Peyer's patch (tissue), 4 donors: ENCODE measurements at regions not wholly inside any gene's neighbourhood (a gene's known extent, or its start where the extent isn't known, plus 50 kb on each side); places are given as distances from the start of the nearest gene placed in this dataset.

Experiments used
- POLR2A ChIP-seq, 2 donors: fragments of 450-650 bp; IDR thresholded peaks; one replicate each; pipeline ENCODE4 v1.5.1; 2017; ENCODE audit warnings: antibody characterized with exemption in 2 of 2, mild to moderate bottlenecking in 2 of 2, moderate library complexity in 2 of 2
- TF ChIP-seq, protein P1 (sequence below), 6 experiments: fragments of 450-650 bp in 4 of 6; fragments of 200-600 bp in 2 of 6; sonication (generic) in 1 of 6; IDR thresholded peaks; one replicate each; pipeline ENCODE4 v1.5.1; 2017 to 2019; ENCODE audit warnings: antibody characterized with exemption in 6 of 6, mild to moderate bottlenecking in 3 of 6, moderate library complexity in 1 of 6

DNA sequence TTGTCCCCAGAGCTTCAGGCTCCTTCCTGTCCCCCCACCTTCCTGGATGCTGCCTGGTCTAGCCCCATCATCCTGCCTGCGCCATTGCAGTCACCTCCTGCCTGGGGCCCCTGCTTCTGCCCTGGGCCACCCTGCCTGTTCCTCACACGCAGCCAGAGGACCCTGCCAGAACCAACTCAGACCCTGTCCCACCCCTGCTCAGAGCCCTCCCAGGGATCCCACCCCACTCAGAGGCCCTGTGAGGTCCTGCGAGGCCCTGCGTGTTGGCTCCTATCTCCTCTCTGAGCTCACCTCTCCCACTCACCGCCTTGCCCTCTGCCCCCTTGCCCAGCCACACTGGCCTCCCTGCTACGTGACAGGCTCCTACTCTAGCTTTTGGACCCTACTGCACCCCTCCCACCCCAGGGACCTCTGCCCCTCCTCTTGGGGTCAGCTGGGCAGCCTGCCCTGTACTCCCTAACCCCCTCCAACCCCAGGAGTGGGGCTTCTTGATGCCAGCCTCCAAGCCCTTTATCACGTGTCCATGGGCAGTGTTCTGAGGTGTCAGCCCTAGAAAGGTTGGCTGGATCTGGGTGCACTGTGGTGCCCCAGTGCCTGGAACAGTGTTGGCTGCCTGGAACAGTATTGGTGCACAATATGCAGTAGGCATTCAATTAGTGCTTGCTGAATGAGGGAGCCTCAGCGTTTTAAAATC is 68.3 kb downstream of the CEBPB start:
- TF ChIP-seq, protein P1, sequence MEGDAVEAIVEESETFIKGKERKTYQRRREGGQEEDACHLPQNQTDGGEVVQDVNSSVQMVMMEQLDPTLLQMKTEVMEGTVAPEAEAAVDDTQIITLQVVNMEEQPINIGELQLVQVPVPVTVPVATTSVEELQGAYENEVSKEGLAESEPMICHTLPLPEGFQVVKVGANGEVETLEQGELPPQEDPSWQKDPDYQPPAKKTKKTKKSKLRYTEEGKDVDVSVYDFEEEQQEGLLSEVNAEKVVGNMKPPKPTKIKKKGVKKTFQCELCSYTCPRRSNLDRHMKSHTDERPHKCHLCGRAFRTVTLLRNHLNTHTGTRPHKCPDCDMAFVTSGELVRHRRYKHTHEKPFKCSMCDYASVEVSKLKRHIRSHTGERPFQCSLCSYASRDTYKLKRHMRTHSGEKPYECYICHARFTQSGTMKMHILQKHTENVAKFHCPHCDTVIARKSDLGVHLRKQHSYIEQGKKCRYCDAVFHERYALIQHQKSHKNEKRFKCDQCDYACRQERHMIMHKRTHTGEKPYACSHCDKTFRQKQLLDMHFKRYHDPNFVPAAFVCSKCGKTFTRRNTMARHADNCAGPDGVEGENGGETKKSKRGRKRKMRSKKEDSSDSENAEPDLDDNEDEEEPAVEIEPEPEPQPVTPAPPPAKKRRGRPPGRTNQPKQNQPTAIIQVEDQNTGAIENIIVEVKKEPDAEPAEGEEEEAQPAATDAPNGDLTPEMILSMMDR (IDR thresholded peaks at IDR 0.05) = no peak
- no peak for TF ChIP-seq POLR2A (IDR thresholded peaks at IDR 0.05)
